Activated naive CD4-positive, alpha-beta T cell treated with anti-CD3 and anti-CD28 coated beads, Interleukin-2, amount 50 U/mL, for 72 hours (primary cell): ENCODE measurements at regions not wholly inside any gene's neighbourhood (a gene's known extent, or its start where the extent isn't known, plus 50 kb on each side); places are given as distances from the start of the nearest gene placed in this dataset.
"Not testable (repeated sequence)": the region's sequence is repeated elsewhere in the genome, so short reads cannot be mapped to it uniquely, and the experiment has no call there.

ENCODE experiments used
- ATAC-seq, 2 donors: fragments of 150-1000 bp; cut with Tn5 transposase; 2 replicates each; pipeline ENCODE4 v1.10.0; 2021; ENCODE audit warnings: mild to moderate bottlenecking in 2 of 2, moderate library complexity in 2 of 2
- DNase-seq, 2 donors: peaks; one replicate each; pipeline ENCODE4 v3.0.0; 2021 to 2022; ENCODE audit warnings: low spot score in 2 of 2
- H3K27ac Mint-ChIP-seq, 2 donors: one replicate each; pipeline ENCODE4 v1.8.0; 2022; ENCODE audit warnings: mild to moderate bottlenecking in 2 of 2, mixed read lengths in 2 of 2
- H3K36me3 Mint-ChIP-seq, 2 donors: one replicate each; pipeline ENCODE4 v1.8.0; 2022; ENCODE audit warnings: mixed read lengths in 2 of 2
- H3K9me3 Mint-ChIP-seq, 2 donors: one replicate each; pipeline ENCODE4 v1.8.0; 2022; ENCODE audit warnings: mixed read lengths in 2 of 2

GRCh38 chrX:130467936-130468335 is 66.1 kb downstream of the RBMX2 start:
- H3K36me3 Mint-ChIP-seq = no peaks in the 10 kb centered on the region

GRCh38 chrX:130468395-130468923 is 66.7 kb downstream of the RBMX2 start:
- no peaks in the 10 kb centered on the region for H3K9me3 Mint-ChIP-seq
- ATAC-seq (no peak), DNase-seq (no peak)
- H3K36me3 Mint-ChIP-seq = no peaks in the 10 kb centered on the region
- no peak overlapping the region for H3K27ac Mint-ChIP-seq

More at GRCh38 chrX:130467936-130468335, 66.1 kb downstream of the RBMX2 start:
- Mint-ChIP-seq H3K9me3 (no peaks in the 10 kb centered on the region), H3K27ac (no peak overlapping the region)
- ATAC-seq = no peak
- DNase-seq = no peak

DNA sequence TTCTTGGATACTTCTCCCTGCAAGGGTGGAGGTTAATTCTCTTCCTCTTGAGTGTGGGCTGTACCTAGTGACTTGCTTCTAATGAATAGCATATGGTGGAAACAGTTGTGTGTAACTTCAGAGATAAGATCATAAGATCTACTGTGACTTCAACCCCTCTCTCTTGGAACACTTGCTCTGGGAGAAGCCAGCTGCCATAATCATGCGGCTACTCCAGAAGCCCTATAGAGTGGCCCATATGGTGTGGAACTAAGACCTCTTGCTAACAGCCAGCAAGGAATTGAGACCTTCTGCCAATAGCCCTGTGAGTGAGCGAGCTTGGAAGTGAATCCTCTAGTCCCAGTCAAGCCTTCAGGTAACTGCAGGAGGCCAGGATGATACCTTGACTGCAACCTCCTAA is 81.1 kb downstream of the RBMX2 start:
- H3K36me3 Mint-ChIP-seq = no peaks in the 10 kb centered on the region
- ATAC-seq = no peak
- H3K27ac Mint-ChIP-seq = no peak overlapping the region
- H3K9me3 Mint-ChIP-seq = no peaks in the 10 kb centered on the region
- DNase-seq = no peak

- DNase-seq = no peak
- H3K36me3 Mint-ChIP-seq = no peaks in the 10 kb centered on the region
- H3K27ac Mint-ChIP-seq = no peak overlapping the region
- ATAC-seq = no peak
- H3K9me3 Mint-ChIP-seq = no peaks in the 10 kb centered on the region
Measured at GRCh38 chrX:130485870-130486269, 84.1 kb downstream of the RBMX2 start.

DNA sequence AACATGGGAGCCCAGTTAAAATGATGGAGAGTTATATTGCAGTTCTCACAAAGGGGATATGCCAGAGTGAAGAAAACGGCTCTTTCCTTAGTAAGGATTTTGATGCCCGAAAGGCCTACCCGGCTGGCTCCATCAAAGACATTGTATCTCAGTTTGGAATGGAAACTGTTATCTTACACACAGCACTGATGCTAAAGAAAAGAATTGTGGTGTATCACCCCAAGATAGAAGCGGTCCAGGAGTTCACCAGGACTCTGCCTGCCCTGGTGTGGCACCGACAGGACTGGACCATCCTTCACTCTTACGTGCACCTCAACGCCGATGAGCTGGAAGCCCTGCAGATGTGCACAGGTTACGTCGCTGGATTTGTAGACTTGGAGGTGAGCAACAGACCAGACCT is 93.7 kb downstream of the RBMX2 start:
- not testable (repeated sequence) for DNase-seq, ATAC-seq, H3K27ac Mint-ChIP-seq, H3K36me3 Mint-ChIP-seq, H3K9me3 Mint-ChIP-seq

DNA sequence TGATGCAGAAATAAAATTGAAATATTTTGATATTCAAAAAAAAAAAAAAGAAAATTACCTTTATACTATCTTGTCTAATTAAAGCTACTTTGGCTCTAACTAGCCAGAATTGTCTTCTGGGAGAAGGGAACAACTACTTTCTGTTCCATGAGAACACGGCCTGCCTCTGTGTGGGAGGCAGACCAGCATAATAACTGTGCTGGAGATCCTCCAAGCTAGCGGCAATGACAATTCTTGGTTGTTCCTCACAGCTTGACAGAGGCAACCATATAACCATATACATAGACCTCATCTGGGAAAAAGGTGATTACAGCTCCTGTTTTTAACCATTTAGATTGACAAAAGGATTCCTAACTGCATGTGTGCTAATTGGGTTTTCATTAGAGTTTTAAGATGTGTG is 95.7 kb downstream of the RBMX2 start:
- ATAC-seq (no peak), DNase-seq (no peak)
- no peaks in the 10 kb centered on the region for H3K36me3 Mint-ChIP-seq
- H3K9me3 Mint-ChIP-seq = no peaks in the 10 kb centered on the region
- no peak overlapping the region for H3K27ac Mint-ChIP-seq

DNA sequence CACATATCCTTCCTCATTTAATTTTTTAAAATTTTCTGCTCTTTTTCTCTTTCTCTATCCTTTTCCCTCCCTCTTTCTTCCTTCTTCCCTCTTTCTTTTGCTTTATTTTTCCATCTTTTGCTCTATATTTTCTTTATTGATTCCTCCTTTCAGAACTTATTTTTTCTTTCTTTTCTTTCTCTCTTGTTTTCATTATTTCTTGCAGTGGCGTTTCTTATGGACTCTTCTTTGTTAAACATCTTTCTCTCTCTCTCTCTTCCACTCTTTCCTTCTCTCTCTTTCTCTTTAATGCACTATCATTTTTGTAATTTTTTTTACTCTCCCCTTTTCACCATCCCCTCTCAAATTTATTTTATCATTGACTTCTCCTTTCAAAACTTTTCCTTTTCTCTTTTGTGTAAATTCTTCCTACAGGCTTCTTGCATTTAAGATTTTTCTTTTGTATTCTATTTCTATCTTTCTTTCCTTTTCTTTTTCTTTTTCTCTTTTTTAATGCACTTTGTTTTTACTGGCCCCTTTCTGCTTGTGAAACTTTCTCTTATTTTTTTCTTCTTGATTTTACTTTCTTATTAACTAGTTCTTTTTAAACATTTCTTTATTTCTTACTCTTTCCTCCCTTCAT is 97.0 kb downstream of the RBMX2 start:
- no peak for DNase-seq
- Mint-ChIP-seq H3K9me3 (no peaks in the 10 kb centered on the region), H3K27ac (no peak overlapping the region), H3K36me3 (no peaks in the 10 kb centered on the region)
- no peak for ATAC-seq

DNA sequence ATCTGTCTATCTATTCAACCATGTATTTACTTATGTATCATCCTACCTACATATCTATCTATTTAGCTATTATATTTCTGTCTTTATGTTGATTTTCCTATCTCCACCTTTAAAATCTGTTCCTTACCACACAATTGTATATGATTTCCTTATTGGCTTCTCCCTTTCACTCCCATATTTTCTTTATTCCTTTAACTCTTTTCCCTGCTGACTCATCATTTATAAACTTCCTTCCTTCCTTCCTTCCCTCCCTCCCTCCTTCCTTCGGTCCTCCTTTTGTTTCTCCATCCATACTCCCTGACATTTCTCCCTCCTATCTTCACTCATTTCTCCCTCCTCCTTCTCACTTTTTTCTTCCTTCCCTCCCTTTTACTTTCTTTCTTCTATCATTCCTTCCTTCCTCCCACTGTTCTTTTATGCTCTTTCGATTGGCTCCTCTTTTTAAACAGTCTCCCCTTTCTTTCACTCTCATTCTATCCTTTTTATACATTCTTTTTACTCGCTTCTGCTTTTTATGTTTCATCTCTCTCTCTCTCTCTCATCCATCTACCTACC is 100.3 kb downstream of the RBMX2 start:
- no peak overlapping the region for H3K27ac Mint-ChIP-seq
- H3K9me3 Mint-ChIP-seq = no peaks in the 10 kb centered on the region
- ATAC-seq = no peak
- no peaks in the 10 kb centered on the region for H3K36me3 Mint-ChIP-seq
- no peak for DNase-seq

DNA sequence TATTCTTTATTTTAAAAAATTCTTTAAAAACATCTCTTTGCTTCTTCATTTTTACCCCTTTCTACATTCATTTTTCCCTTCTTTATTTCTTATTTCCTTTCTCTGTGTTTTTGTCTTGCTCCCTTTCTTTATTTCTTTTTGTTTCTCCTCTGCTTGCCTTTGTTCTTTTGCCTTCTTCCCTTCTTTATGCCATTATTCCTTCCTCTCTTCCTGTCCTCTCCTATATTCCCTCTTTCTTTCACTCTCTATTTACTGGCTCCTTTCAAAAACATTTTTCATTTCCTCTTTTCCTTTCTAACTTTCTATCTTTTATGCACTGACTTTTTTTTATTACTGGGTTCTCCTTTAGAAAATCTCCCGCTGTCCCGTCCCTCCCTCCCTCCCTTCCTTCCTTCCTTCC is 102.2 kb downstream of the RBMX2 start:
- ATAC-seq (no peak), DNase-seq (no peak)
- no peaks in the 10 kb centered on the region for H3K9me3 Mint-ChIP-seq
- H3K27ac Mint-ChIP-seq = no peak overlapping the region
- no peaks in the 10 kb centered on the region for H3K36me3 Mint-ChIP-seq

- Mint-ChIP-seq H3K27ac (no peak overlapping the region), H3K36me3 (no peaks in the 10 kb centered on the region), H3K9me3 (no peaks in the 10 kb centered on the region)
- no peak for DNase-seq
- ATAC-seq = no peak
Measured at GRCh38 chrX:130507015-130507414, 105.2 kb downstream of the RBMX2 start.

DNA sequence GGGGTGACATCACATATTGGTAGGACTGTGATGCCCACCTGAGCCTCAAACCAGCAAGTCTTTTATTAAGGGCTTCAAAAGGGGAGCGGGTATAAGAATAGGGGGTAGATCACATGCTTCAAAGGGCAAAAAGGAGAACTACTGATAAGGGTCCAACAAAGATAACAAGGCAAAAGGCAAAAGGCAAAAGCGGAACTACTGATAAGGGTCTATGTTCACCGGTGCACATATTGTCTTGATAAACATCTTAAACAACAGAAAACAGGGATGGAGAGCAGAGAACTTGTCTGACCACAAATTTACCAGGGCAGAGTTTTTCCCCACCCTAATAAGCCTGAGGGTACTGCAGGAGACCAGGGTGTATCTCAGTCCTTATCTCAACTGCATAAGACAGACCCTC is 110.7 kb downstream of the RBMX2 start:
- H3K27ac Mint-ChIP-seq, H3K36me3 Mint-ChIP-seq, DNase-seq, ATAC-seq, H3K9me3 Mint-ChIP-seq: not testable (repeated sequence)

- Mint-ChIP-seq H3K36me3 (peaks cover 0 to 4% of the 10 kb centered on the region in 2 donors), H3K9me3 (no peaks in the 10 kb centered on the region), H3K27ac (no peak overlapping the region)
- DNase-seq (no peak), ATAC-seq (no peak)
Measured at GRCh38 chrX:130516123-130516522, 114.3 kb downstream of the RBMX2 start.

DNA sequence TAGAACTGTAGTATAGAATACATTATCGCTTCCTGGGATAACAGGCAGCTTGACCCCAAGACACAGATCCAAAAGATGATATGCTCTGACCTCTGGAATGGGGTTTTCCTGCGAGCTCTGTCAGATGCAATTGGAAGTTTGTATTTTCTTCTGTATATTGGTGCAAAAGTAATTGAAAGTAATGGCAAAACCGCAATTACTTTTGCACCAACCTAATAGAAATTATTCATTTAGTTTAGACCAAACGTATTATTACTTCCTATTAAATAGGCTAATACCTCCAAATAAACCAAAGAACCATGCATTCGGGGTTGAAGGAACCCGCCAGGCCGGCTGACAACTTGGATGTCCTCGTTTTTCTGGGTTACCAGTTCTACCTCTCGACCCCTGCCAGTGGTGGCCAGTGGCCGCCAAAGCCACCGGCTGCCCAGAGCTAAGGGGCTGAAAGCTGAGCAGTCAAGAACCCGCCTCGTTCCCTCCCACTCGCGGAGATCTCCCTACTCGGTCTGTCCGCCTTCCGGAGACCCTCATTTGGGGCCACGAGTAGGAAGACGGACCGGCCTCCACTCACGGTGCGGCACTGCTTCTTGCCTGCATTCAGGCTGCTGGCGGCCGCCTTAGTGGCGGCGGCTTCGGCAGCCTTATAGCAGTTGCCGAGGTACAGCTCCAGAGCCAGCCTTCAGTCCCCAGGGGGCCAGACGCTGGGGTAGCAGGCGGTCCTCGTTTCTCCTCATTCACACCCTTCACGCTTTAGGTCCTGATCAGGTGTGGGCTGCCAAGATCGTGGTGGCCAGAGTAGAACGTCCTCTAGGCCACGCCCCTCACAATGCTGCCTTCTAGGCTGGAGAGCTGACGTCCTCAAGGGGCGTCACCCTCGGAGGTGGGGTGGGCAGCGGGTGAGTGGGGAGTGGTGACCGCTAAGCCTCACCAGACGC is 121.9 kb downstream of the RBMX2 start:
- no peak for ATAC-seq
- Mint-ChIP-seq H3K36me3 (no peaks in the 10 kb centered on the region), H3K27ac (no peak overlapping the region), H3K9me3 (no peaks in the 10 kb centered on the region)
- DNase-seq = no peak

DNA sequence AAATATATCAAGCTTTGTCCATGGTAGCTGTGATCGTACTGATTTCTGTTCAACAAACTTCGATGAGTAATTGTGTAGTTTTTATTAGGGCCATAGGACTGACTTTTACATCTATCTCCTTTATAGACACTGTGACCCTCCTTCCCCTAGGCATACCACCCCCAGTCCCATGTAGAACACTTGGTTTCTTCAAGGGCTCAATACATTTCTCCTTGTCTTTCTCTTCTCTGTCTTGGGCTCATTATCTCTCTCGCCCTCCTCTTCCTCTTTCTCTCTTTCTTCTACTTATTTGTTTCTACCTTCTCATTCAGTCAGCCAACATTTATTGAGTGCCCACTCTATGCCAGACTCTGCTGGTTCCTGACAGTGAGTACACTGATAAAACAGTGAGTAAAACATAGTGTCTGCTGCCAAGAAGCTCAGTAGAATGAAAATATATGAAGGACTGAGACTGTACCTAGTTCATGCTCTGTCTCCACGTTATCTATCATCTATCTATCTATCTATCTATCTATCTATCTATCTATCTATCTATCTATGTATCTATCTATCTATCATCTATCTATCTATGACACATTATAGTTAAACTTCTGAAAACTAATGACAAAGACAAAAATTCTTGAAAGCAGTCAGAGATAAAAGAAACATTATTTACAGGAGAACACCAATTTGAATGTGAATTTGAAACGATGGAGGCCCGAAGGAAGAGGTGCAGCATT is 122.8 kb downstream of the RBMX2 start:
- no peaks in the 10 kb centered on the region for H3K36me3 Mint-ChIP-seq
- DNase-seq (no peak), ATAC-seq (no peak)
- H3K9me3 Mint-ChIP-seq = no peaks in the 10 kb centered on the region
- H3K27ac Mint-ChIP-seq = no peak overlapping the region

DNA sequence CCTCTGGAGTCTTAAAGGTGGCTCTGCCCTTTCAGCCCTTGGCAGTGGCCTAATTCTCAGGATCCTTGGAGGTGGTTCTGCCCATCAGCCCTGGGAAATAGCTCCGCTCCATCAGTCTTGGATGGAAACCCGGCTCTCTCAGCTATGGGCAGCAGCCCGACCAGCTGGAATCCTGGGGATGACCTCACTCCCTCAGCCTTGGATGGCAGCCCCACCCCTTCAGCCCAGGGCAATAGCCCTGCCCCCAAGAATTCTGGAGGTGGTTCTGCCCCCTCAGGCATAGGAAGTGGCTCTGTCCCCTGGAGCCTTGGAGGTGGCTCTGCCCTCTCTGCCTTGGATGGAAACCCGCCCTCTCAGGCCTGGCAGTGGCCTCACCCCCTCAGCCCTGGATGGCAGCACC is 127.7 kb downstream of the RBMX2 start:
- Mint-ChIP-seq H3K36me3 (no peaks in the 10 kb centered on the region), H3K27ac (no peak overlapping the region), H3K9me3 (no peaks in the 10 kb centered on the region)
- ATAC-seq = no peak
- DNase-seq = no peak

DNA sequence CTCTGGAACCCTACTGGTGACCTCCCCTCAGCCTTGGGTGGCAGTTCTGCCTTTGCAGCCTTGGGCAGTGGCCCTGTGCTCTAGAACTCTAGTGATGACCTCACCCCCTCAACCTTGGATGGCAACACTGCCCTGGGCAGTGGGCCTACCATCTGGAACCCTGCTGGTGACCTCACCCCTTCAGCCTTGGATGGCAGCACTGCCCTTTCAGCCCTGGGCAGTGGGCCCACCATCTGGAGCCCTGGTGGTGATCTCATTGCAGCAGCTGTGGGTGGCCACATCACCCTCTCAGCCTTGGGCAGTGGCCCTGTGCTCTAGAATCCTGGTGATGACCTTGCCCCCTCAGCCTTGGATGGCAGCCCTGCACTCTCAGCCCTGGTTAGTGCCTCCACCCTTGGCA is 129.3 kb downstream of the RBMX2 start:
- ATAC-seq (no peak), DNase-seq (no peak)
- Mint-ChIP-seq H3K36me3 (no peaks in the 10 kb centered on the region), H3K27ac (no peak overlapping the region), H3K9me3 (no peaks in the 10 kb centered on the region)
